ENCODE measurements at regions not wholly inside any gene's neighbourhood (a gene's known extent, or its start where the extent isn't known, plus 50 kb on each side); places are given as distances from the start of the nearest gene placed in this dataset.

GRCh38 chr15:96412906-96413231 is 82.4 kb downstream of the NR2F2 start:
- POLR2A ChIA-PET, result no interaction called here
- CTCF ChIA-PET, result interaction anchor here (1.0 kb wide), 1 partner anchor 57 kb away, joined by 3 read pairs; no protein-coding TSS in a partner anchor
- TF ChIP-seq, protein P1, sequence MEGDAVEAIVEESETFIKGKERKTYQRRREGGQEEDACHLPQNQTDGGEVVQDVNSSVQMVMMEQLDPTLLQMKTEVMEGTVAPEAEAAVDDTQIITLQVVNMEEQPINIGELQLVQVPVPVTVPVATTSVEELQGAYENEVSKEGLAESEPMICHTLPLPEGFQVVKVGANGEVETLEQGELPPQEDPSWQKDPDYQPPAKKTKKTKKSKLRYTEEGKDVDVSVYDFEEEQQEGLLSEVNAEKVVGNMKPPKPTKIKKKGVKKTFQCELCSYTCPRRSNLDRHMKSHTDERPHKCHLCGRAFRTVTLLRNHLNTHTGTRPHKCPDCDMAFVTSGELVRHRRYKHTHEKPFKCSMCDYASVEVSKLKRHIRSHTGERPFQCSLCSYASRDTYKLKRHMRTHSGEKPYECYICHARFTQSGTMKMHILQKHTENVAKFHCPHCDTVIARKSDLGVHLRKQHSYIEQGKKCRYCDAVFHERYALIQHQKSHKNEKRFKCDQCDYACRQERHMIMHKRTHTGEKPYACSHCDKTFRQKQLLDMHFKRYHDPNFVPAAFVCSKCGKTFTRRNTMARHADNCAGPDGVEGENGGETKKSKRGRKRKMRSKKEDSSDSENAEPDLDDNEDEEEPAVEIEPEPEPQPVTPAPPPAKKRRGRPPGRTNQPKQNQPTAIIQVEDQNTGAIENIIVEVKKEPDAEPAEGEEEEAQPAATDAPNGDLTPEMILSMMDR (IDR thresholded peaks at IDR 0.05; ENCODE audit: control extremely low read depth, extremely low read depth, low read depth, missing control alignments), result no peak
- no peak for DNase-seq (ENCODE audit: extremely low spot score)

DNA sequence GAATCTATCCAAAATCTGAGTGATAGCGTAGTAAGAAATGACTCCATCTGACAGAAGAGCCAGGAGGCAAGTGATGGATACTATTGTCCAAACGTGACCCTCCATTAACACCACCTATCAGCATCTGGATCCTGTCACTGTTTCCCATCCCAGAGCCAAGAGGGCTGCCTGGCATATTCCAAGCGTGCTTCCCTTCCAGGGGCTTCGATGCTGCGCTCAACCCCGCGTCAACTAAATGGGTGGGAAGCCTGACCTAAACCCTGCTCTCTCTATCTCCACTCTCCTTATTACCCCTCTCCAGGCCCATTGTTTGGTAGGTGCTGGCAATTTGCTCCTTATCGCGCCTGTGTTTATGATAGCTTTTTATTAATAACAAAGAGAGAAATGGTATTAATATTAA is 83.2 kb downstream of the NR2F2 start:
- DNase-seq (ENCODE audit: extremely low spot score), result no peak
- ChIA-PET POLR2A (no interaction called here), CTCF (interaction anchor here (0.8 kb wide), 1 partner anchor 67 kb away, joined by 3 read pairs; no protein-coding TSS in a partner anchor)
- TF ChIP-seq, protein P1 (IDR thresholded peaks at IDR 0.05; ENCODE audit: control extremely low read depth, extremely low read depth, low read depth, missing control alignments), result no peak

GRCh38 chr15:96414875-96415274 is 84.4 kb downstream of the NR2F2 start:
- DNase-seq (ENCODE audit: extremely low spot score), result no peak
- POLR2A ChIA-PET, result no interaction called here
- TF ChIP-seq, protein P1 (IDR thresholded peaks at IDR 0.05; ENCODE audit: control extremely low read depth, extremely low read depth, low read depth, missing control alignments), result no peak
- CTCF ChIA-PET, result no interaction called here

GRCh38 chr15:96415513-96416217 is 85.2 kb downstream of the NR2F2 start:
- CTCF ChIA-PET, result no interaction called here
- TF ChIP-seq, protein P1 (IDR thresholded peaks at IDR 0.05; ENCODE audit: control extremely low read depth, extremely low read depth, low read depth, missing control alignments), result no peak
- DNase-seq (ENCODE audit: extremely low spot score), result no peak
- POLR2A ChIA-PET, result no interaction called here

DNA sequence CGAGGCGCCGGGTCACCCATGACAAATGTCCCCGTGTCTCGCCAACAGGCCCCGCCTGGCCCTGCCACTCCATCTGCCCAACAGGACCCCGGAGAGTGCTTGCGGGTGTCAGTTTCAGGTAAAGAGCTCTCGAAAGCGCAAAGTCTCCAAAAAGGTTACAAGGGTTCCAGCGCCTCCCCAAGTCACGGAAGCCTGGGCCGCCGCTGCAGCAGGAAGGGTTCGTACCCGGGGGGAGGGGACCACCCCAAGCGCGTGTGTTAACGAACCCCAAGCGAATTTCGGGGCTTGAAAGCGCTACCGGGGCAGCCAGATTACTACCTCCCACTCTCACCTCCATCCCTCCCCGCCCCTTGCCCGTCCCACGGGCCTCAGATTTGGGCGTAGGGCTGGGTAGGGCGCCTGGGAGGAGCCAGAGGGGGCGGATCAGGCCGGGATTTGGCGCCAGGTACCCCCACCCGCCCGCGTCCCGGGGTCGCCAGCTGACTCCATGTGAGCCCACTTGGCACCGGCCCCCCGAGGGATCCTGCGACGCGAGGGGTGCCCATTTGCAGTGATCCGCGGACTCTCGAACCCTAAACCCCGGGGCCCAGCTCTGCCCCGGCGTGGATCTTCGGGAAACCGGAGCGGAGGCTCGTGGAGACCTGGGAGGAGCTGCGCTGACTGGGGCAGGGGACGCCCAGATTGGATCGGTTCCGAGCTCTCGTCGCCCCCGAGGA is 85.9 kb downstream of the NR2F2 start:
- CTCF ChIA-PET, result interaction anchor here (1.3 kb wide), 1 partner anchor 10 kb away, joined by 3 read pairs; no protein-coding TSS in a partner anchor
- POLR2A ChIA-PET, result no interaction called here
- TF ChIP-seq, protein P1 (IDR thresholded peaks at IDR 0.05; ENCODE audit: control extremely low read depth, extremely low read depth, low read depth, missing control alignments), result no peak
- DNase-seq (ENCODE audit: extremely low spot score), result no peak

DNA sequence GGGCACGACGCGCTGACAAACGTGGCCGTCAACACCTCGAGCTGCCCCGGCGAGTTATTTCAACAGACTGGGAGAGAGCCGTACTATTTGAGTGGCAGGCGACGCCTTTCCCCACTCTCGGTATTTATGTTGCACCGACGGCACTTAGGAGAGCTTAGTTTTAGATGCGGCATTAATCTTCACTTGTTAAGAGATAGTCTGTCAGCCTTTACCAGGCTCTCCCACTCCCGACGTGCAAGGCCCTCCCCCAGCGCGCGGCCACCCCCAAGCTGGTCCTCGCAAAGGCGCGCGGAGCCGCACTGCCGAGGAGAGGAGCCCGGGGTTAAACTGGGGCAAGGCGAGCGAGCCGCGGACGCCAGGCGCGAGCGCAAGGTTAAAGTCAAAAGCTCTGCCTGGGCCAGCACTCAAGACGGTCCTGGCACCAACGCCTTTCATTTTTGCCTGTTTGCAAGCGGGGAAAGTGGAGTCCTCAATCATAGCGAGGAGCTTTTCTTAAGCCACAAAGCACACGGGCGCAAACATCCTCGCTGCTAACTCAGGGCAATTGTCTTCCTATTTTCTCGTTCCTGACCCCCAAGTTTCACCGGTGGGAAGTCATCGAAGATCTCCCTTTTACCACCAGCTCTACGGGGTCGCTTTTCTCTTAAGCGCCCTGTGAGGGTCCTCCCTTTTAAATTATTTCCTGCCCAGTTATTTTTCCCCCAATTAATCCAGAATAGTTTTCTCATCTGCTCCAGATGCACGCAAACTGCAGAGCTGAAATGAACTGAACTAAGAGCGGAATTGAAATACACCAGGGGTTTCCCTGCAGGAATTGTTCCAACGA is 86.6 kb downstream of the NR2F2 start:
- POLR2A ChIA-PET, result no interaction called here
- TF ChIP-seq, protein P1 (IDR thresholded peaks at IDR 0.05; ENCODE audit: control extremely low read depth, extremely low read depth, low read depth, missing control alignments), result no peak
- DNase-seq (ENCODE audit: extremely low spot score), result no peak
- CTCF ChIA-PET, result interaction anchor here (1.3 kb wide), 1 partner anchor 9 kb away, joined by 3 read pairs; no protein-coding TSS in a partner anchor

Measured in GM10248 (cell line).